NCI-H2171 treated with DMSO at 0.1 percent for 48 hours (cell line): ENCODE measurements at regions not wholly inside any gene's neighbourhood (a gene's known extent, or its start where the extent isn't known, plus 50 kb on each side); places are given as distances from the start of the nearest gene placed in this dataset.
A peak's percentile ranks its signal among the peaks of the same experiment; 100 is the strongest.

Experiments
- DNase-seq: peaks from one replicate; lab custom pipeline; 2025; lab: John Stamatoyannopoulos, UW

- DNase-seq, result no peak
Observed at GRCh38 chr4:18081708-18082107, 60.2 kb upstream of the LCORL start.

DNA sequence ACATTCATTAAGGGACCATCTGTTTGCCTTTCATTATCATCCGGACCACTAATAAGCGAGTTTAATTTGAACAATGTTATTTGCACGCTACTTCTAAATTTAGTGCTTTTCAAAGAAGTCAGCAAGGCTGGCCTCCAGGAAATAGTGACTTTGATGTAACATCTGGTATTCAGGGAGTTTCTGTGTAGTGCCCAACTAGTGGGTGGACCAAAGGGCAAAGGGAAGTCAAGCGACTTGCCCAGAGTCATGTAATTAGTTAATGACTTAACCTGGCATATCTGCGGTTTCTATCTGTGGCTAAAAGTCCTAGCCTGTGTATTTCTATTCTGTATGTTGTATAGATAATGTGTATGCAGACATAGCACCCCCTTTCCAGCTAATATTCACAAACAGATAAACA is 56.3 kb upstream of the LCORL start:
- no peak for DNase-seq

GRCh38 chr4:18075823-18076433 is 54.4 kb upstream of the LCORL start:
- peak; percentile 12 for DNase-seq

GRCh38 chr4:18071894-18072293 is 50.3 kb upstream of the LCORL start:
- no peak for DNase-seq
